Activated CD4-positive, alpha-beta T cell treated with anti-CD3 and anti-CD28 coated beads for 36 hours (primary cell): ENCODE measurements at regions not wholly inside any gene's neighbourhood (a gene's known extent, or its start where the extent isn't known, plus 50 kb on each side); places are given as distances from the start of the nearest gene placed in this dataset.
"Not testable (repeated sequence)": the region's sequence is repeated elsewhere in the genome, so short reads cannot be mapped to it uniquely, and the experiment has no call there.

Experiments
- ATAC-seq: fragments of 200-7000 bp; cut with Tn5 transposase; one replicate; pipeline ENCODE4 v1.10.0; 2021; ENCODE audit warnings: mild to moderate bottlenecking, moderate library complexity
- CTCF ChIA-PET: fragments of 350-600 bp; sonication (Branson Sonifier 250); formaldehyde crosslinking; loops from one replicate; lab custom pipeline; 2021; ENCODE audit warnings: antibody characterized with exemption; lab: Charles Lee
- POLR2A ChIA-PET: fragments of 350-600 bp; sonication (Branson Sonifier 250); formaldehyde crosslinking; loops from one replicate; lab custom pipeline; 2021; ENCODE audit warnings: antibody characterized with exemption, inconsistent platforms; lab: Charles Lee
- DNase-seq: peaks from one replicate; pipeline ENCODE4 v3.0.0-alpha.2; 2020
- H3K27ac Mint-ChIP-seq: one replicate; pipeline ENCODE4 v1.8.0; 2021; ENCODE audit warnings: mixed read lengths
- H3K27me3 Mint-ChIP-seq: one replicate; pipeline ENCODE4 v1.8.0; 2021; ENCODE audit warnings: mixed read lengths
- H3K36me3 Mint-ChIP-seq: one replicate; pipeline ENCODE4 v1.8.0; 2021; ENCODE audit warnings: low read depth, mixed read lengths
- H3K4me1 Mint-ChIP-seq: one replicate; pipeline ENCODE4 v1.8.0; 2021; ENCODE audit warnings: mixed read lengths
- H3K4me3 Mint-ChIP-seq: one replicate; pipeline ENCODE4 v1.8.0; 2021; ENCODE audit warnings: mild to moderate bottlenecking, moderate library complexity, mixed read lengths
- H3K9me3 Mint-ChIP-seq: one replicate; pipeline ENCODE4 v1.8.0; 2021; ENCODE audit warnings: low read depth, mixed read lengths
- intact Hi-C, 2 experiments: fragments of 100-400 bp; cut with DNase I in 1 of 2; cut with micrococcal nuclease in 1 of 2; formaldehyde crosslinking; loops; one replicate each; pipeline versions ENCODE4 v1.14.2 to v1.15.1; 2022 to 2024; cut with DNase I, micrococcal nuclease

DNA sequence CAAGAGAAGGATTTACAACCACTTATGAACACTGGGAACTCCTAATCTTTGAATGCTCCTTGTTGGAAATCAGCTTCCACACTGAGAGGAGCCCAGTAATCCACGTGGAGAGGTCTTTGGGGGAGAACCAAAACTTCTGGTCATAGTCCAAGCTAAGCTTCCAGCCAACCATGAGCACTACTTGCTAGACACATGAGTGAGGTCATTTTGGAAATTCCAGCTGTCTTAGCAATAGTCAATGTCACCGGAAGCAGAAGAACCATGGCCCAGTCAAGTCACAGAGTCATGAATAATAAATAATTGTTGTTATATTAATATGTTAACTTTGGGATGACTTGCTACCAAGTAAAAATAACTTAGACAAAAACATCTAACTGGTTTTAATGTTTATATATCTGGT lies 324.9 kb upstream of the SGCG start:
- POLR2A ChIA-PET: no interaction called here
- intact Hi-C loops: no loop called here
- no peaks in the 10 kb centered on the region for H3K36me3 Mint-ChIP-seq
- H3K27ac Mint-ChIP-seq: no peak overlapping the region
- no peaks in the 10 kb centered on the region for H3K27me3 Mint-ChIP-seq
- H3K4me1 Mint-ChIP-seq: no peaks in the 10 kb centered on the region
- CTCF ChIA-PET: no interaction called here
- no peaks in the 10 kb centered on the region for H3K9me3 Mint-ChIP-seq
- DNase-seq (no peak), ATAC-seq (no peak)
- H3K4me3 Mint-ChIP-seq: no peak overlapping the region

- ATAC-seq, H3K9me3 Mint-ChIP-seq, H3K27ac Mint-ChIP-seq, H3K36me3 Mint-ChIP-seq, H3K4me3 Mint-ChIP-seq, H3K4me1 Mint-ChIP-seq, CTCF ChIA-PET, DNase-seq, POLR2A ChIA-PET, H3K27me3 Mint-ChIP-seq, intact Hi-C loops: not testable (repeated sequence)
Measured at GRCh38 chr13:22858980-22859379, 321.8 kb upstream of the SGCG start.

DNA sequence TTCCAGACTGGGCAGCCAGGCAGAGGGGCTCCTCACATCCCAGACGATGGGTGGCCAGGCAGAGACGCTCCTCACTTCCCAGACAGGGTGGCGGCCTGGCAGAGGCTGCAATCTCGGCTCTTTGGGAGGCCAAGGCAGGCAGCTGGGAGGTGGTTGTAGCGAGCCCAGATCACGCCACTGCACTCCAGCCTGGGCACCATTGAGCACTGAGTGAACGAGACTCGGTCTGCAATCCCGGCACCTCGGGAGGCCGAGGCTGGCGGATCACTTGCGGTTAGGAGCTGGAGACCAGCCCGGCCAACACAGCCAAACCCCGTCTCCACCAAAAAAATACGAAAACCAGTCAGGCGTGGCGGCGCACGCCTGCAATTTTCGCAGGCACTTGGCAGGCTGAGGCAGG lies 321.4 kb upstream of the SGCG start:
- POLR2A ChIA-PET, H3K4me1 Mint-ChIP-seq, H3K27me3 Mint-ChIP-seq, H3K36me3 Mint-ChIP-seq, ATAC-seq, H3K4me3 Mint-ChIP-seq, CTCF ChIA-PET, H3K27ac Mint-ChIP-seq, H3K9me3 Mint-ChIP-seq, DNase-seq, intact Hi-C loops: not testable (repeated sequence)

- H3K9me3 Mint-ChIP-seq: no peaks in the 10 kb centered on the region
- no peak overlapping the region for H3K4me3 Mint-ChIP-seq
- intact Hi-C loops: no loop called here
- CTCF ChIA-PET: no interaction called here
- no peaks in the 10 kb centered on the region for H3K36me3 Mint-ChIP-seq
- no peaks in the 10 kb centered on the region for H3K27me3 Mint-ChIP-seq
- H3K27ac Mint-ChIP-seq: no peak overlapping the region
- DNase-seq: no peak
- no peaks in the 10 kb centered on the region for H3K4me1 Mint-ChIP-seq
- ATAC-seq: no peak
- POLR2A ChIA-PET: no interaction called here
Measured at GRCh38 chr13:22861958-22862466, 318.8 kb upstream of the SGCG start.

GRCh38 chr13:22862478-22862877 lies 318.3 kb upstream of the SGCG start:
- ATAC-seq: no peak
- H3K9me3 Mint-ChIP-seq: no peaks in the 10 kb centered on the region
- H3K27ac Mint-ChIP-seq: no peak overlapping the region

GRCh38 chr13:22866221-22866620 lies 314.6 kb upstream of the SGCG start:
- Mint-ChIP-seq H3K27me3 (no peaks in the 10 kb centered on the region), H3K9me3 (no peaks in the 10 kb centered on the region), H3K36me3 (no peaks in the 10 kb centered on the region), H3K4me1 (no peaks in the 10 kb centered on the region), H3K27ac (no peak overlapping the region), H3K4me3 (no peak overlapping the region)
- POLR2A ChIA-PET: no interaction called here
- DNase-seq (no peak), ATAC-seq (no peak)
- intact Hi-C loops: no loop called here
- CTCF ChIA-PET: no interaction called here

More at GRCh38 chr13:22862478-22862877, 318.3 kb upstream of the SGCG start:
- no peaks in the 10 kb centered on the region for H3K36me3 Mint-ChIP-seq
- CTCF ChIA-PET: no interaction called here
- H3K27me3 Mint-ChIP-seq: no peaks in the 10 kb centered on the region
- DNase-seq: no peak
- H3K4me1 Mint-ChIP-seq: no peaks in the 10 kb centered on the region
- intact Hi-C loops: no loop called here
- POLR2A ChIA-PET: no interaction called here
- no peak overlapping the region for H3K4me3 Mint-ChIP-seq

GRCh38 chr13:22871231-22871630 lies 309.5 kb upstream of the SGCG start:
- intact Hi-C loops: no loop called here
- H3K36me3 Mint-ChIP-seq: no peaks in the 10 kb centered on the region

GRCh38 chr13:22874839-22875238 lies 305.9 kb upstream of the SGCG start:
- peaks cover 4% of the 10 kb centered on the region for H3K9me3 Mint-ChIP-seq
- peaks cover 5% of the 10 kb centered on the region for H3K27me3 Mint-ChIP-seq
- CTCF ChIA-PET: no interaction called here
- ATAC-seq: no peak
- POLR2A ChIA-PET: no interaction called here
- no peaks in the 10 kb centered on the region for H3K36me3 Mint-ChIP-seq
- no peak overlapping the region for H3K4me3 Mint-ChIP-seq
- no peaks in the 10 kb centered on the region for H3K4me1 Mint-ChIP-seq
- no peak overlapping the region for H3K27ac Mint-ChIP-seq
- intact Hi-C loops: no loop called here
- no peak for DNase-seq

More at GRCh38 chr13:22871231-22871630, 309.5 kb upstream of the SGCG start:
- no peak for ATAC-seq
- H3K9me3 Mint-ChIP-seq: peaks cover 3% of the 10 kb centered on the region
- ChIA-PET POLR2A (no interaction called here), CTCF (no interaction called here)
- no peak overlapping the region for H3K27ac Mint-ChIP-seq
- H3K4me1 Mint-ChIP-seq: no peaks in the 10 kb centered on the region
- H3K4me3 Mint-ChIP-seq: no peak overlapping the region
- no peak for DNase-seq
- peaks cover 5% of the 10 kb centered on the region for H3K27me3 Mint-ChIP-seq

GRCh38 chr13:22877421-22877820 lies 303.4 kb upstream of the SGCG start:
- no peak overlapping the region for H3K27ac Mint-ChIP-seq
- peaks cover 3% of the 10 kb centered on the region for H3K9me3 Mint-ChIP-seq
- ChIA-PET POLR2A (no interaction called here), CTCF (no interaction called here)
- peaks cover 4% of the 10 kb centered on the region for H3K27me3 Mint-ChIP-seq
- H3K4me3 Mint-ChIP-seq: no peak overlapping the region
- ATAC-seq (no peak), DNase-seq (no peak)
- H3K4me1 Mint-ChIP-seq: no peaks in the 10 kb centered on the region
- intact Hi-C loops: no loop called here
- no peaks in the 10 kb centered on the region for H3K36me3 Mint-ChIP-seq

DNA sequence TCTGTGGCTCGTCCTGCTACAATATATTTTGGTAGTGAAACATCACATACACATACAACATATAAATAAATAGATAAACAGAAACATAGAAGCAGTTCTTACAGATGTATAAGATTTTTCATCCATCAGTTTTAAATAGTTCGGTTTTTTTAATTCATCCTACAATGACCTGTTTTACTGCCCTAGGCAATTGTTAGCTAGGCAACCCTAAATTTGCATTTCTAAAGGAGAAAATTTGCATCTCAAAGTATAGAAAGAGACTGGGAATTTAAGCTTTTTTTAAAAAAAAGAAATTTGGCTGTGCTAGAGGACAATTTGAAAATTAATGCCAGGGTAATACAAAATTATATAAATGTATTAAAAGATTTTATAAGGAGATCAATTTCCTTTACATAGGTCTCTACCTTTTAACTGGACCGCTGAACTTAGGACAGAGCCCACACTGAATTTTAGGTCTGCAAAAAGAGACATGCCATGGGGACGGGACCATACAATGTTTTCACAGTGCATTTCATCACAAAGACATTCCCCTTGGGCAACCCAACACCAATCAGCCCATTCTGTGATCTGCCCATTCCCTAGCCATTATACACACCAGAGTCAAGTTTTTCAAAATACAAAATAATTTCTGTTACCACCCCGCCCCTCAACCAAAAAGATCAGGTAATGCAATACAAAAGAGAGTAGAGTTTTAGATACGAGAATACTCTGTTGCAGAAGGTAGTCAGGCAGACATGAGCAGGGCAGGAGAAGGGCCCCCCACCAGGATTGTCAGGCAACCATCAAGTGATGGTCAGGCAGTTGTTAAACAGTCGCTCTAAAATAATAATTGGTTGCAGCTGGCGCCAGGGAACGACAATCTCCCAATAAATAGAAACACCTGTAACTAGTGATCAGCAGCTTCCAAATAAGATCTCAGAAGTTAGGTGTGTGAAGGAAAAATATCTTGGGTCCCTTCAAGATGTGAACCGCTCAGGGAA lies 299.7 kb upstream of the SGCG start:
- ChIA-PET CTCF (no interaction called here), POLR2A (no interaction called here)
- H3K4me3 Mint-ChIP-seq: no peak overlapping the region
- H3K36me3 Mint-ChIP-seq: no peaks in the 10 kb centered on the region
- H3K9me3 Mint-ChIP-seq: peaks cover 2% of the 10 kb centered on the region
- intact Hi-C loops: no loop called here
- no peaks in the 10 kb centered on the region for H3K27me3 Mint-ChIP-seq
- DNase-seq (no peak), ATAC-seq (no peak)
- H3K27ac Mint-ChIP-seq: no peak overlapping the region
- H3K4me1 Mint-ChIP-seq: no peaks in the 10 kb centered on the region

GRCh38 chr13:22881721-22882608 lies 298.8 kb upstream of the SGCG start:
- POLR2A ChIA-PET: not testable (repeated sequence)

More at GRCh38 chr13:22881721-22882608, 298.8 kb upstream of the SGCG start:
- H3K4me1 Mint-ChIP-seq, H3K27me3 Mint-ChIP-seq, ATAC-seq, intact Hi-C loops, DNase-seq, H3K9me3 Mint-ChIP-seq, CTCF ChIA-PET, H3K27ac Mint-ChIP-seq, H3K4me3 Mint-ChIP-seq, H3K36me3 Mint-ChIP-seq: not testable (repeated sequence)
